Neural crest cell (in vitro differentiated cells): ENCODE measurements at regions not wholly inside any gene's neighbourhood (a gene's known extent, or its start where the extent isn't known, plus 50 kb on each side); places are given as distances from the start of the nearest gene placed in this dataset.

Experiments used
- DNase-seq: peaks from one replicate; pipeline ENCODE4 v3.0.0; 2021; ENCODE audit warnings: low read depth, mixed read lengths, low spot score
- H3K27ac Mint-ChIP-seq: one replicate; pipeline ENCODE4 v1.8.0; 2021; ENCODE audit warnings: mild to moderate bottlenecking, mixed read lengths; ENCODE audit not compliant: unreplicated experiment
- H3K27me3 Mint-ChIP-seq: 2 replicates; pipeline ENCODE4 v1.8.0; 2021; ENCODE audit warnings: low read depth, mild to moderate bottlenecking, mixed read lengths
- H3K36me3 Mint-ChIP-seq: 2 replicates; pipeline ENCODE4 v1.8.0; 2021; ENCODE audit warnings: low read depth, mild to moderate bottlenecking, mixed read lengths
- H3K4me1 Mint-ChIP-seq: 2 replicates; pipeline ENCODE4 v1.8.0; 2021; ENCODE audit warnings: mixed read lengths
- H3K4me3 Mint-ChIP-seq: one replicate; pipeline ENCODE4 v1.8.0; 2021; ENCODE audit warnings: mild to moderate bottlenecking, mixed read lengths
- H3K9me3 Mint-ChIP-seq: 2 replicates; pipeline ENCODE4 v1.8.0; 2021; ENCODE audit warnings: mixed read lengths
- CTCF ChIP-seq: fragments of 200-600 bp; sonication (generic); conservative IDR thresholded peaks from 2 replicates; pipeline ENCODE4 v1.5.0; 2021; ENCODE audit warnings: antibody characterized with exemption, mild to moderate bottlenecking

GRCh38 chr18:42641996-42642395 lies 473.5 kb downstream of the RIT2 start:
- TF ChIP-seq CTCF = no peak
- H3K9me3 Mint-ChIP-seq = no peaks in the 10 kb centered on the region
- H3K4me1 Mint-ChIP-seq = no peaks in the 10 kb centered on the region
- H3K27ac Mint-ChIP-seq = no peak overlapping the region
- H3K36me3 Mint-ChIP-seq = no peaks in the 10 kb centered on the region
- no peaks in the 10 kb centered on the region for H3K27me3 Mint-ChIP-seq
- no peak overlapping the region for H3K4me3 Mint-ChIP-seq
- DNase-seq = no peak

GRCh38 chr18:42644729-42645131 lies 470.8 kb downstream of the RIT2 start:
- Mint-ChIP-seq H3K9me3 (no peaks in the 10 kb centered on the region), H3K27me3 (no peaks in the 10 kb centered on the region), H3K4me3 (no peak overlapping the region), H3K4me1 (no peaks in the 10 kb centered on the region), H3K36me3 (no peaks in the 10 kb centered on the region), H3K27ac (no peak overlapping the region)
- TF ChIP-seq CTCF = no peak
- DNase-seq = no peak

- Mint-ChIP-seq H3K27me3 (no peaks in the 10 kb centered on the region), H3K9me3 (no peaks in the 10 kb centered on the region), H3K27ac (no peak overlapping the region), H3K4me3 (no peak overlapping the region), H3K4me1 (no peaks in the 10 kb centered on the region), H3K36me3 (no peaks in the 10 kb centered on the region)
- no peak for DNase-seq
- no peak for TF ChIP-seq CTCF
Measured at GRCh38 chr18:42649331-42650035, 466.0 kb downstream of the RIT2 start.

- no peak overlapping the region for H3K27ac Mint-ChIP-seq
- no peaks in the 10 kb centered on the region for H3K9me3 Mint-ChIP-seq
- no peak for DNase-seq
- no peak for TF ChIP-seq CTCF
- H3K4me3 Mint-ChIP-seq = no peak overlapping the region
- H3K36me3 Mint-ChIP-seq = no peaks in the 10 kb centered on the region
- no peaks in the 10 kb centered on the region for H3K27me3 Mint-ChIP-seq
- no peaks in the 10 kb centered on the region for H3K4me1 Mint-ChIP-seq
Measured at GRCh38 chr18:42654556-42654955, 460.9 kb downstream of the RIT2 start.

- no peak overlapping the region for H3K4me3 Mint-ChIP-seq
- H3K27ac Mint-ChIP-seq = no peak overlapping the region
- H3K4me1 Mint-ChIP-seq = no peaks in the 10 kb centered on the region
- H3K9me3 Mint-ChIP-seq = peaks cover 3% of the 10 kb centered on the region
- no peak for DNase-seq
- no peaks in the 10 kb centered on the region for H3K27me3 Mint-ChIP-seq
- peaks cover 5% of the 10 kb centered on the region for H3K36me3 Mint-ChIP-seq
- no peak for TF ChIP-seq CTCF
Measured at GRCh38 chr18:42657551-42657950, 457.9 kb downstream of the RIT2 start.
